ENCODE measurements at regions not wholly inside any gene's neighbourhood (a gene's known extent, or its start where the extent isn't known, plus 50 kb on each side); places are given as distances from the start of the nearest gene placed in this dataset.
A peak's percentile ranks its signal among the peaks of the same experiment; 100 is the strongest.

GRCh38 chr12:84308211-84308610 is 604.4 kb downstream of the SLC6A15 start:
- no peaks in the 10 kb centered on the region for H3K9me3 ChIP-seq (ENCODE audit: control insufficient read depth, low read depth, low read length)
- H3K36me3 ChIP-seq (ENCODE audit: control insufficient read depth in 2 of 2, extremely low read depth in 1 of 2, insufficient read depth in 2 of 2, low read length in 2 of 2): no peaks in the 10 kb centered on the region
- H3K27ac ChIP-seq (ENCODE audit: control insufficient read depth, insufficient read depth, low read length): no peak overlapping the region
- no peak for DNase-seq (ENCODE audit: low read depth, low spot score)
- H3K9me1 ChIP-seq (ENCODE audit: control insufficient read depth, extremely low read depth, insufficient read depth, low read length): no peaks in the 10 kb centered on the region
- H3K9ac ChIP-seq (ENCODE audit: control insufficient read depth, extremely low read depth, insufficient read depth, low read length): no peak overlapping the region
- no peaks in the 10 kb centered on the region for H3K79me2 ChIP-seq (ENCODE audit: control insufficient read depth, insufficient read depth, low read length)
- no peaks in the 10 kb centered on the region for H4K20me1 ChIP-seq (ENCODE audit: control insufficient read depth, extremely low read depth, insufficient read depth, low read length)
- H3K4me2 ChIP-seq (ENCODE audit: control insufficient read depth, extremely low read depth, insufficient read depth, low read depth, low read length): no peak overlapping the region
- H3K27me3 ChIP-seq (ENCODE audit: control insufficient read depth, extremely low read depth, insufficient read depth, low read length): no peaks in the 10 kb centered on the region
- FAIRE-seq: no peak
- TF ChIP-seq EZH2 (IDR thresholded peaks at IDR 0.05; ENCODE audit: low read length) (no peak), CTCF (optimal IDR thresholded peaks at IDR 0.05 in 1 of 3, IDR thresholded peaks at IDR 0.05 in 1 of 3, conservative IDR thresholded peaks at IDR 0.05 in 1 of 3; ENCODE audit: extremely low read depth in 1 of 3, insufficient read depth in 2 of 3, low read length in 3 of 3) (no peak)
- no peaks in the 10 kb centered on the region for H3K4me1 ChIP-seq (ENCODE audit: control insufficient read depth, extremely low read depth, insufficient read depth, low read length)
- H2AFZ ChIP-seq (ENCODE audit: control insufficient read depth, low read length): peak overlapping the region; percentile 16
- H3K4me3 ChIP-seq (ENCODE audit: control insufficient read depth in 2 of 3, extremely low read depth in 1 of 3, insufficient read depth in 2 of 3, low read depth in 1 of 3, low read length in 3 of 3): no peak overlapping the region
- dilution Hi-C loops (cut with MboI; ENCODE audit: extremely low pct_ligation_motif_present, low sequenced_read_pairs): no loop called here

- Histone ChIP-seq H3K9me1 (ENCODE audit: control insufficient read depth, extremely low read depth, insufficient read depth, low read length) (no peaks in the 10 kb centered on the region), H2AFZ (ENCODE audit: control insufficient read depth, low read length) (no peak overlapping the region), H3K36me3 (ENCODE audit: control insufficient read depth in 2 of 2, extremely low read depth in 1 of 2, insufficient read depth in 2 of 2, low read length in 2 of 2) (no peaks in the 10 kb centered on the region), H3K4me2 (ENCODE audit: control insufficient read depth, extremely low read depth, insufficient read depth, low read depth, low read length) (no peak overlapping the region), H3K4me1 (ENCODE audit: control insufficient read depth, extremely low read depth, insufficient read depth, low read length) (no peaks in the 10 kb centered on the region), H3K27me3 (ENCODE audit: control insufficient read depth, extremely low read depth, insufficient read depth, low read length) (no peaks in the 10 kb centered on the region), H3K27ac (ENCODE audit: control insufficient read depth, insufficient read depth, low read length) (no peak overlapping the region), H3K9ac (ENCODE audit: control insufficient read depth, extremely low read depth, insufficient read depth, low read length) (no peak overlapping the region), H3K9me3 (ENCODE audit: control insufficient read depth, low read depth, low read length) (no peaks in the 10 kb centered on the region), H3K79me2 (ENCODE audit: control insufficient read depth, insufficient read depth, low read length) (no peaks in the 10 kb centered on the region), H4K20me1 (ENCODE audit: control insufficient read depth, extremely low read depth, insufficient read depth, low read length) (no peaks in the 10 kb centered on the region), H3K4me3 (ENCODE audit: control insufficient read depth in 2 of 3, extremely low read depth in 1 of 3, insufficient read depth in 2 of 3, low read depth in 1 of 3, low read length in 3 of 3) (no peak overlapping the region)
- DNase-seq (ENCODE audit: low read depth, low spot score) (no peak), FAIRE-seq (no peak)
- dilution Hi-C loops (cut with MboI; ENCODE audit: extremely low pct_ligation_motif_present, low sequenced_read_pairs): no loop called here
- TF ChIP-seq EZH2 (IDR thresholded peaks at IDR 0.05; ENCODE audit: low read length) (no peak), CTCF (optimal IDR thresholded peaks at IDR 0.05 in 1 of 3, IDR thresholded peaks at IDR 0.05 in 1 of 3, conservative IDR thresholded peaks at IDR 0.05 in 1 of 3; ENCODE audit: extremely low read depth in 1 of 3, insufficient read depth in 2 of 3, low read length in 3 of 3) (no peak)
Observed at GRCh38 chr12:84305144-84305543, 607.5 kb downstream of the SLC6A15 start.

Data from keratinocyte (primary cell).